ENCODE measurements at regions not wholly inside any gene's neighbourhood (a gene's known extent, or its start where the extent isn't known, plus 50 kb on each side); places are given as distances from the start of the nearest gene placed in this dataset.

- Histone ChIP-seq H3K4me3 (replicated peaks in 1 of 2; ENCODE audit: low read depth in 1 of 2, low read length in 2 of 2) (no peak overlapping the region), H3K9ac (ENCODE audit: low read length) (no peak overlapping the region), H3K9me2 (ENCODE audit: insufficient read depth) (no peaks in the 10 kb centered on the region), H3K79me2 (ENCODE audit: insufficient read depth, low read length) (no peaks in the 10 kb centered on the region), H3K27me3 (ENCODE audit: insufficient read depth, low read length) (no peaks in the 10 kb centered on the region), H3K4me2 (ENCODE audit: low read length) (no peak overlapping the region), H4K20me1 (ENCODE audit: insufficient read depth) (no peaks in the 10 kb centered on the region), H3K27ac (ENCODE audit: low read depth, low read length) (no peak overlapping the region), H2AFZ (ENCODE audit: low read depth, low read length, poor library complexity, severe bottlenecking) (no peak overlapping the region), H3K36me3 (ENCODE audit: control insufficient read depth in 1 of 2, insufficient read depth in 2 of 2, low read length in 2 of 2) (no peaks in the 10 kb centered on the region), H3K9me3 (ENCODE audit: control insufficient read depth in 1 of 2, insufficient read depth in 1 of 2, low read depth in 1 of 2, low read length in 2 of 2) (no peaks in the 10 kb centered on the region), H3K4me1 (ENCODE audit: control insufficient read depth in 1 of 2, insufficient read depth in 2 of 2, low read length in 2 of 2) (peaks cover 0 to 14% of the 10 kb centered on the region in 2 experiments; a peak in 2 of 4 replicates)
- intact Hi-C loops (cut with micrococcal nuclease), result no loop called here
- ChIA-PET RAD21 (ENCODE audit: low non-redundant PET in 1 of 2, low total read pairs in 2 of 2, uncharacterized antibody in 2 of 2, unreplicated experiment in 2 of 2) (no interaction called here), POLR2A (no interaction called here), CTCF (no interaction called here)
- no TSS peak for BruUV-seq (replicated peaks)
- ATAC-seq, result no peak
- TF ChIP-seq SIN3A (IDR thresholded peaks at IDR 0.05; ENCODE audit: low read depth) (no peak), CTCF (IDR thresholded peaks at IDR 0.05 in 2 of 3, conservative IDR thresholded peaks at IDR 0.05 in 1 of 3; ENCODE audit: borderline replicate concordance in 1 of 3, insufficient read depth in 1 of 3, low read depth in 2 of 3, low read length in 2 of 3) (no peak), ZNF274 (IDR thresholded peaks at IDR 0.05; ENCODE audit: low read depth, low read length) (no peak), SP1 (IDR thresholded peaks at IDR 0.05; ENCODE audit: low read depth) (no peak), EZH2phosphoT487 (IDR thresholded peaks at IDR 0.05; ENCODE audit: borderline replicate concordance) (no peak), ELF1 (IDR thresholded peaks at IDR 0.05; ENCODE audit: borderline replicate concordance, low read depth) (no peak), EZH2 (IDR thresholded peaks at IDR 0.05) (no peak), ATF3 (IDR thresholded peaks at IDR 0.05) (no peak), CEBPB (IDR thresholded peaks at IDR 0.05; ENCODE audit: low read depth) (no peak), TCF7L2 (IDR thresholded peaks at IDR 0.05; ENCODE audit: borderline replicate concordance, extremely low read depth, insufficient read depth, insufficient read length) (no peak), REST (IDR thresholded peaks at IDR 0.05; ENCODE audit: low read depth) (no peak)
- DNase-seq (ENCODE audit: low read depth, low spot score), result no peak
These were observed 241.3 kb upstream of the UBE2E3 start for GRCh38 chr2:180739070-180739469.
